ENCODE measurements at regions not wholly inside any gene's neighbourhood (a gene's known extent, or its start where the extent isn't known, plus 50 kb on each side); places are given as distances from the start of the nearest gene placed in this dataset.

DNA sequence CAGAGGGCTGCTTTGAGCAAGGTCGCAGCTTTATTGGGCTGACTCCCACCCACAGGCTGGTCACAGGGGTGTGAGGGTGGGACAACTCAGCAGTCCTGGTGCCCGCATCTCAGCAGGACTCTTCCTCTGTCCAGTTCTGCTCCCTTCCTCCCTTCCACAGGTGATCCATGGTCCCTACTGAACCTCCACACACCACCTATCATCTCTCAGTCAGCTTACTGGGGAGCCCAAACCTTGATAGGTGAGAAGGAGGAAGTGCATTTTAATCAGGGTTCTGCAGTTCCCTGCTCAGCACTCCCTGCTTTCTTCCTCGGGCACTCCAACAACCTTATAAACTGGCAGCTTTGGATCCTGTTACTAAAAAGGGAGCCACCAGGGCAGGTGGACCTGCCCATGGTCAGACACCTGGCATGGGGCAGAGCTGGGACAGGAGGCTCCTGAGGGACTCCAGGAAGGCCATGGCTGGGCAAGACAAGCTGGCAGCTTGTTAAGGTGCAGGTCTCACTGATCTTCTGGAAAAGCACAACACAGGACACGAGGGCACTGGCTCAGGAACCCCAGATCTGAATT is 664.6 kb downstream of the BCL11B start:
- H3K4me3 ChIP-seq (ENCODE audit: insufficient read depth, low read depth, low read length): no peak overlapping the region
- H3K36me3 ChIP-seq (ENCODE audit: control insufficient read depth, insufficient read depth, low read length): no peaks in the 10 kb centered on the region
- H3K9me1 ChIP-seq (ENCODE audit: insufficient read depth, low read length): no peaks in the 10 kb centered on the region
- no peak overlapping the region for H2AFZ ChIP-seq (replicated peaks; ENCODE audit: low read length, poor library complexity)
- no peak overlapping the region for H3K27ac ChIP-seq (ENCODE audit: insufficient read depth, low read length)
- no peak overlapping the region for H2BK15ac ChIP-seq (ENCODE audit: low read depth, low read length)
- H2AK5ac ChIP-seq (ENCODE audit: low read depth, low read length): no peak overlapping the region
- in situ Hi-C loops (cut with MboI; ENCODE audit: low sequenced_read_pairs) (no loop called here), intact Hi-C loops (cut with micrococcal nuclease) (no loop called here), dilution Hi-C loops (cut with HindIII; ENCODE audit: low sequenced_read_pairs, unreplicated experiment) (no loop called here)
- no peak overlapping the region for H2AK9ac ChIP-seq (replicated peaks; ENCODE audit: low read depth, low read length, poor library complexity)
- H4K20me1 ChIP-seq (ENCODE audit: insufficient read depth, low read length): no peaks in the 10 kb centered on the region
- WGBS, 2 experiments (ENCODE audit: extremely low coverage in 2 of 2, insufficient read length in 1 of 2): no CpG with 5 or more reads among the region's 4 CpGs
- peaks cover 39% of the 10 kb centered on the region for H3K9me3 ChIP-seq (ENCODE audit: control insufficient read depth, insufficient read depth, low read length)
- TF ChIP-seq RCOR1 (IDR thresholded peaks at IDR 0.05; ENCODE audit: insufficient replicate concordance, low read length) (no peak), CEBPB (IDR thresholded peaks at IDR 0.05; ENCODE audit: low read depth, low read length) (no peak), CHD1 (IDR thresholded peaks at IDR 0.05; ENCODE audit: low read depth, low read length) (no peak), MAZ (IDR thresholded peaks at IDR 0.05; ENCODE audit: borderline replicate concordance, low read depth, low read length) (no peak), NFE2L2 (IDR thresholded peaks at IDR 0.05; ENCODE audit: low read depth, low read length) (no peak), SMC3 (IDR thresholded peaks at IDR 0.05; ENCODE audit: low read depth, low read length) (no peak), RFX5 (IDR thresholded peaks at IDR 0.05; ENCODE audit: low read depth, low read length) (no peak), MXI1 (IDR thresholded peaks at IDR 0.05; ENCODE audit: borderline replicate concordance, low read depth, low read length) (no peak), FOS (IDR thresholded peaks at IDR 0.05; ENCODE audit: low read depth, low read length) (no peak), MAFK (IDR thresholded peaks at IDR 0.05; ENCODE audit: low read depth, low read length) (no peak), POLR2A (IDR thresholded peaks at IDR 0.05; ENCODE audit: low read depth, low read length) (no peak), BHLHE40 (IDR thresholded peaks at IDR 0.05; ENCODE audit: low read depth, low read length) (no peak), RAD21 (IDR thresholded peaks at IDR 0.05; ENCODE audit: low read length) (no peak)
- TF ChIP-seq, protein P1, sequence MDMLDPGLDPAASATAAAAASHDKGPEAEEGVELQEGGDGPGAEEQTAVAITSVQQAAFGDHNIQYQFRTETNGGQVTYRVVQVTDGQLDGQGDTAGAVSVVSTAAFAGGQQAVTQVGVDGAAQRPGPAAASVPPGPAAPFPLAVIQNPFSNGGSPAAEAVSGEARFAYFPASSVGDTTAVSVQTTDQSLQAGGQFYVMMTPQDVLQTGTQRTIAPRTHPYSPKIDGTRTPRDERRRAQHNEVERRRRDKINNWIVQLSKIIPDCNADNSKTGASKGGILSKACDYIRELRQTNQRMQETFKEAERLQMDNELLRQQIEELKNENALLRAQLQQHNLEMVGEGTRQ (IDR thresholded peaks at IDR 0.05; ENCODE audit: low read depth, low read length): no peak
- TF ChIP-seq, protein P2, sequence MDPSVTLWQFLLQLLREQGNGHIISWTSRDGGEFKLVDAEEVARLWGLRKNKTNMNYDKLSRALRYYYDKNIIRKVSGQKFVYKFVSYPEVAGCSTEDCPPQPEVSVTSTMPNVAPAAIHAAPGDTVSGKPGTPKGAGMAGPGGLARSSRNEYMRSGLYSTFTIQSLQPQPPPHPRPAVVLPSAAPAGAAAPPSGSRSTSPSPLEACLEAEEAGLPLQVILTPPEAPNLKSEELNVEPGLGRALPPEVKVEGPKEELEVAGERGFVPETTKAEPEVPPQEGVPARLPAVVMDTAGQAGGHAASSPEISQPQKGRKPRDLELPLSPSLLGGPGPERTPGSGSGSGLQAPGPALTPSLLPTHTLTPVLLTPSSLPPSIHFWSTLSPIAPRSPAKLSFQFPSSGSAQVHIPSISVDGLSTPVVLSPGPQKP (IDR thresholded peaks at IDR 0.05; ENCODE audit: borderline replicate concordance, low read depth, low read length): no peak
- TF ChIP-seq, protein P3, sequence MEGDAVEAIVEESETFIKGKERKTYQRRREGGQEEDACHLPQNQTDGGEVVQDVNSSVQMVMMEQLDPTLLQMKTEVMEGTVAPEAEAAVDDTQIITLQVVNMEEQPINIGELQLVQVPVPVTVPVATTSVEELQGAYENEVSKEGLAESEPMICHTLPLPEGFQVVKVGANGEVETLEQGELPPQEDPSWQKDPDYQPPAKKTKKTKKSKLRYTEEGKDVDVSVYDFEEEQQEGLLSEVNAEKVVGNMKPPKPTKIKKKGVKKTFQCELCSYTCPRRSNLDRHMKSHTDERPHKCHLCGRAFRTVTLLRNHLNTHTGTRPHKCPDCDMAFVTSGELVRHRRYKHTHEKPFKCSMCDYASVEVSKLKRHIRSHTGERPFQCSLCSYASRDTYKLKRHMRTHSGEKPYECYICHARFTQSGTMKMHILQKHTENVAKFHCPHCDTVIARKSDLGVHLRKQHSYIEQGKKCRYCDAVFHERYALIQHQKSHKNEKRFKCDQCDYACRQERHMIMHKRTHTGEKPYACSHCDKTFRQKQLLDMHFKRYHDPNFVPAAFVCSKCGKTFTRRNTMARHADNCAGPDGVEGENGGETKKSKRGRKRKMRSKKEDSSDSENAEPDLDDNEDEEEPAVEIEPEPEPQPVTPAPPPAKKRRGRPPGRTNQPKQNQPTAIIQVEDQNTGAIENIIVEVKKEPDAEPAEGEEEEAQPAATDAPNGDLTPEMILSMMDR (conservative IDR thresholded peaks at IDR 0.05; ENCODE audit: low read depth, low read length): no peak
- H3K4ac ChIP-seq (ENCODE audit: low read depth, low read length): no peak overlapping the region
- no peak overlapping the region for H2BK20ac ChIP-seq (ENCODE audit: low read depth, low read length)
- DNase-seq: no peak
- no peak for ATAC-seq (ENCODE audit: low read depth)
- no peaks in the 10 kb centered on the region for H3K27me3 ChIP-seq (ENCODE audit: control insufficient read depth, insufficient read depth, low read length)
- no peaks in the 10 kb centered on the region for H3K4me1 ChIP-seq (ENCODE audit: control insufficient read depth, insufficient read depth, low read length)
- H3K4me2 ChIP-seq (ENCODE audit: low read depth, low read length): no peak overlapping the region
- H4K8ac ChIP-seq (ENCODE audit: low read depth in 2 of 2, low read length in 2 of 2): no peak overlapping the region
- BruUV-seq (replicated peaks): no TSS peak
- no peak overlapping the region for H4K91ac ChIP-seq (ENCODE audit: insufficient read depth, low read depth, low read length)
- H3K14ac ChIP-seq (replicated peaks; ENCODE audit: low read depth, low read length): no peak overlapping the region
- H3K18ac ChIP-seq (ENCODE audit: low read depth, low read length): no peak overlapping the region
- ChIA-PET CTCF (interaction anchor here (0.5 kb wide), 1 partner anchor 113 kb away, joined by 4 read pairs; no protein-coding TSS in a partner anchor), POLR2A (ENCODE audit: unreplicated experiment) (no interaction called here)
- no peak overlapping the region for H4K5ac ChIP-seq (ENCODE audit: low read depth, low read length)
- no peak overlapping the region for H2BK5ac ChIP-seq (ENCODE audit: low read depth, low read length, poor library complexity, severe bottlenecking)
- H3K56ac ChIP-seq (ENCODE audit: extremely low read depth, insufficient read depth, low read length): no peak overlapping the region
- no peak overlapping the region for H3K9ac ChIP-seq (ENCODE audit: low read depth, low read length)
- no peaks in the 10 kb centered on the region for H3K79me1 ChIP-seq (ENCODE audit: low read depth in 1 of 2, low read length in 2 of 2)
- no peak overlapping the region for H2BK120ac ChIP-seq (ENCODE audit: low read depth, low read length)
- no peak overlapping the region for H3K23ac ChIP-seq (ENCODE audit: low read depth, low read length)

Data from IMR-90 (cell line).